ENCODE measurements at regions not wholly inside any gene's neighbourhood (a gene's known extent, or its start where the extent isn't known, plus 50 kb on each side); places are given as distances from the start of the nearest gene placed in this dataset.

DNA sequence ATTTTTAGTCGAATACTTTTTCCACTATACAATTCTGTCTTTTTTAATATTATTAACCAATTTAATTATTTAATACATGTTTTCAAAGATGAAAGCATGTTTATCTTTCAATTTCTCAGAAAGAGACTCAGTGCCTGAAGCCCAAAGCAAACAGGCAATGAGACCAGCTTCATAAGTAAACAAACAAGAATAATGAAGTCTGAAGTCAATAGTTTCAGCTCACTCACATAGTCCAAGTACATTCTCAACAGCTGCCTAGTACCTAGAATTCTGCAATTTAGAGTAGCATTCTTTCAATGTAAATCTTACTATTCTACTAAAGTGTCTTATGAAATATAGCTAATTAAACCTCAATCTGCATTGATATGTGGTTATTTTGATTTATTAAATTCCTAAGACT, 626.5 kb upstream of the NRSN1 start:
- H3K9me3 Mint-ChIP-seq, result peaks cover 4% of the 10 kb centered on the region
- no peaks in the 10 kb centered on the region for H3K36me3 Mint-ChIP-seq (ENCODE audit: low read depth)
- no peak for DNase-seq (ENCODE audit: low read depth, low spot score)
- TF ChIP-seq, protein P1, sequence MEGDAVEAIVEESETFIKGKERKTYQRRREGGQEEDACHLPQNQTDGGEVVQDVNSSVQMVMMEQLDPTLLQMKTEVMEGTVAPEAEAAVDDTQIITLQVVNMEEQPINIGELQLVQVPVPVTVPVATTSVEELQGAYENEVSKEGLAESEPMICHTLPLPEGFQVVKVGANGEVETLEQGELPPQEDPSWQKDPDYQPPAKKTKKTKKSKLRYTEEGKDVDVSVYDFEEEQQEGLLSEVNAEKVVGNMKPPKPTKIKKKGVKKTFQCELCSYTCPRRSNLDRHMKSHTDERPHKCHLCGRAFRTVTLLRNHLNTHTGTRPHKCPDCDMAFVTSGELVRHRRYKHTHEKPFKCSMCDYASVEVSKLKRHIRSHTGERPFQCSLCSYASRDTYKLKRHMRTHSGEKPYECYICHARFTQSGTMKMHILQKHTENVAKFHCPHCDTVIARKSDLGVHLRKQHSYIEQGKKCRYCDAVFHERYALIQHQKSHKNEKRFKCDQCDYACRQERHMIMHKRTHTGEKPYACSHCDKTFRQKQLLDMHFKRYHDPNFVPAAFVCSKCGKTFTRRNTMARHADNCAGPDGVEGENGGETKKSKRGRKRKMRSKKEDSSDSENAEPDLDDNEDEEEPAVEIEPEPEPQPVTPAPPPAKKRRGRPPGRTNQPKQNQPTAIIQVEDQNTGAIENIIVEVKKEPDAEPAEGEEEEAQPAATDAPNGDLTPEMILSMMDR (conservative IDR thresholded peaks at IDR 0.05), result no peak
- no peaks in the 10 kb centered on the region for H3K27me3 Mint-ChIP-seq (ENCODE audit: low read depth)
- no peak overlapping the region for H3K4me3 Mint-ChIP-seq
- no peaks in the 10 kb centered on the region for H3K4me1 Mint-ChIP-seq
- no peak overlapping the region for H3K27ac Mint-ChIP-seq (ENCODE audit: unreplicated experiment)

DNA sequence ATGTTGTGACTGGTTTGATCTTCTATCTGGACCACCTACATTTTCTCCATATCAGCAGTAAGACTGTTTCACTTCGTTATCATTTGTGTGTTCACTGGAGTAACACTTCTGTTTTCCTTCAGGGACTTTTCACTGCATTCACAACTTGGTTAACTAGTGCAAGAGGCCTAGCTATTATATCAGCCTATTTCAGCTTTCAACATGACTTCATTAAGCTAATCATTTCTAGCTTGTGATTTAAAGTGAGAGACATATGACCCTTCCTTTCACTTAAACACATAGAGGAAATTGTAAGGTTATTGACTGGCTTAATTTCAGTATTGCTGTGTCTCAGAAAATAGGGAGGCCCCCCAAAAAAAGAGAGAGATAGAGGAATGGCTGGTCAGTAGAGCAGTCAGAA, 622.8 kb upstream of the NRSN1 start:
- no peaks in the 10 kb centered on the region for H3K4me1 Mint-ChIP-seq
- no peaks in the 10 kb centered on the region for H3K27me3 Mint-ChIP-seq (ENCODE audit: low read depth)
- TF ChIP-seq, protein P1 (conservative IDR thresholded peaks at IDR 0.05), result no peak
- DNase-seq (ENCODE audit: low read depth, low spot score), result no peak
- H3K27ac Mint-ChIP-seq (ENCODE audit: unreplicated experiment), result peak overlapping the region; percentile 63
- no peak overlapping the region for H3K4me3 Mint-ChIP-seq
- peaks cover 4% of the 10 kb centered on the region for H3K9me3 Mint-ChIP-seq
- H3K36me3 Mint-ChIP-seq (ENCODE audit: low read depth), result no peaks in the 10 kb centered on the region

DNA sequence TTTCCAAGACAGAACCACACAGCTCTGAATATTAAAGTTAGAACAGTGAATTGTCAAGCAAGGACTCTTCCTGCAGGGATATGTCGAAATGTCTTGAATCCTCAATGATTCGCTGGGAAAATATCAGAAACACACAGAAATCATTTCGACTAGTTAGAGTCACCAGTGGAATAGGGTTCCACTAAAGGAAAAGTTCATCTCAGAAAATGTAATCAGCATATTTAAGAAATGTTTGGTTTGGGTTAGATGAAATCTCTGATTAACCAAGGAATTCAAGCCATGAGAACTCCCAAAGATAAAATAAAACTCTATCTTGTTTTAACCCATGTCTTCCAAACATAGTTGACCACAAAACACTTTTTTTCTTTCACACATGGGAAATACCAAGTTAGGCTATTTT, 621.0 kb upstream of the NRSN1 start:
- Mint-ChIP-seq H3K4me3 (no peak overlapping the region), H3K27ac (ENCODE audit: unreplicated experiment) (no peak overlapping the region), H3K4me1 (no peaks in the 10 kb centered on the region), H3K36me3 (ENCODE audit: low read depth) (no peaks in the 10 kb centered on the region), H3K9me3 (peaks cover 4% of the 10 kb centered on the region), H3K27me3 (ENCODE audit: low read depth) (no peaks in the 10 kb centered on the region)
- DNase-seq (ENCODE audit: low read depth, low spot score), result no peak
- TF ChIP-seq, protein P1 (conservative IDR thresholded peaks at IDR 0.05), result no peak

DNA sequence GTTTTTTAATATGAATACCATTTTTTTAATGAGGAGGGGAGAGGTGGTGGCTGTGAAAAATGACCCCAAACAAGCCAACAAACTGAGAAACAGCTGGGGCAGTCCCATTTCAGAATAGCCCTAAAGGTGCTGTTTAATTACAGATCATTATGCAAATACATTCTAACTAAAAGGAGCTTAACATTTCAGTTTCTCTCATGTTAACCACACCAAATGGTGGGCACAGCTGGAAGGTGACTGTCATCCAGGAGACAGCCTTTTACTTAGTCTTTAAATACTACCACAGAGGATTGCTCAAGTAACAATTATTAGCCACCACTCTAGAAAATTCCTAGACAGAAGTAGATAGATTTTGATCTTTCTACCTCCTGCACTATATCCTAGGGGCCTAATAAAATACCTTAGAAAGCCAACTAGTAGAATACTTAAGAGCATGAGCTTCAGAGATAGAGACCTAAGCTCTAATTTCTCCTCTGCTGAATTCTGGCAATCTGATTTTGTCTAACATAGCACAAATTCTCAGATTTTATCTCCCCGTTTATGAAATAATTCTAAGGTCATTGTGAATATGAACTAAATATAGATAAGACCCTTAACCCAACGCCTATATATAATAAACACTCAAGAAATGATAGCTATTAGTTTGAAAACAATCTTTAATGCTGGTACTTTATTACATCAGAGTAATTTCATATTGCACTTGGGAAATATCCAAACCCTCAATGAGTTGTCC, 615.1 kb upstream of the NRSN1 start:
- Mint-ChIP-seq H3K36me3 (ENCODE audit: low read depth) (no peaks in the 10 kb centered on the region), H3K4me1 (no peaks in the 10 kb centered on the region), H3K9me3 (peaks cover 3% of the 10 kb centered on the region), H3K4me3 (no peak overlapping the region), H3K27me3 (ENCODE audit: low read depth) (no peaks in the 10 kb centered on the region), H3K27ac (ENCODE audit: unreplicated experiment) (no peak overlapping the region)
- TF ChIP-seq, protein P1 (conservative IDR thresholded peaks at IDR 0.05), result no peak
- no peak for DNase-seq (ENCODE audit: low read depth, low spot score)

DNA sequence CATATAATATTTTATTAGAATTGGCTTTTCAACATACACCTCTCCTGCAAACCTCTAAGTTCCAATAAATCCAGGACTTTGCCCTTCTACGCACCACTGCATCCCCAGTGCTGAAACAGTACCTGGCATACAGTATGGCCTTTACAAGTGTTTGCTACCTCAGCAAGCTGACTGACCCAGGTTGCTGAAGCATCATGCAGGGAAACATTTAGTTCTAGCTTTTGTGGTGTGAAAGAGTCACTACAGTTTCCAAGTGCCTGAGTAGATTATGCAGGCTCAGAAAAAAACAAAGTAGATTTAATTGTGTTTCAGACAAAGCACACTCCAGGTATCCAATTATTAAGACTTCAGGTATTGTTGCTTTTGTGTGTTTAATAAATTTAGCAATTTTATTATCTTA, 614.2 kb upstream of the NRSN1 start:
- TF ChIP-seq, protein P1 (conservative IDR thresholded peaks at IDR 0.05), result no peak
- Mint-ChIP-seq H3K9me3 (peaks cover 3% of the 10 kb centered on the region), H3K4me1 (no peaks in the 10 kb centered on the region), H3K27ac (ENCODE audit: unreplicated experiment) (no peak overlapping the region), H3K27me3 (ENCODE audit: low read depth) (no peaks in the 10 kb centered on the region), H3K4me3 (no peak overlapping the region), H3K36me3 (ENCODE audit: low read depth) (no peaks in the 10 kb centered on the region)
- DNase-seq (ENCODE audit: low read depth, low spot score), result no peak
